Skeletal muscle tissue (tissue), 3 donors: ENCODE measurements at regions not wholly inside any gene's neighbourhood (a gene's known extent, or its start where the extent isn't known, plus 50 kb on each side); places are given as distances from the start of the nearest gene placed in this dataset.

Source experiments
- H3K27ac ChIP-seq: one replicate; pipeline ENCODE4 v1.7.0; 2013; ENCODE audit warnings: mild to moderate bottlenecking, low read depth, low read length, inconsistent platforms
- H3K27me3 ChIP-seq, 3 donors: one replicate each; pipeline ENCODE4 v1.7.0; 2013; ENCODE audit warnings: low read length in 3 of 3; ENCODE audit not compliant: control insufficient read depth in 3 of 3, insufficient read depth in 3 of 3
- H3K36me3 ChIP-seq, 3 donors: one replicate each; pipeline ENCODE4 v1.7.0; 2013; ENCODE audit warnings: low read length in 3 of 3; ENCODE audit not compliant: control insufficient read depth in 3 of 3, insufficient read depth in 3 of 3
- H3K4me1 ChIP-seq, 3 donors: one replicate each; pipeline ENCODE4 v1.7.0; 2013; ENCODE audit warnings: low read length in 3 of 3, mild to moderate bottlenecking in 3 of 3; ENCODE audit not compliant: control insufficient read depth in 3 of 3, insufficient read depth in 3 of 3
- H3K4me3 ChIP-seq, 3 donors: one replicate each; pipeline ENCODE4 v1.7.0; 2013; ENCODE audit warnings: low read length in 3 of 3
- H3K9ac ChIP-seq, 3 donors: one replicate each; pipeline ENCODE4 v1.7.0; 2013; ENCODE audit warnings: low read length in 3 of 3, mild to moderate bottlenecking in 3 of 3, moderate library complexity in 2 of 3, low read depth in 1 of 3
- H3K9me3 ChIP-seq, 3 donors: one replicate each; pipeline ENCODE4 v1.7.0; 2013; ENCODE audit warnings: low read length in 3 of 3; ENCODE audit not compliant: control insufficient read depth in 3 of 3
- donor health status: Osteomylitis.

GRCh38 chr10:3016016-3016415, 51.3 kb upstream of the PFKP start:
- Histone ChIP-seq H3K27ac (no peak overlapping the region), H3K27me3 (peaks cover 6 to 29% (median 14%) of the 10 kb centered on the region in 3 donors), H3K4me3 (no peak overlapping the region), H3K9ac (no peak overlapping the region), H3K36me3 (no peaks in the 10 kb centered on the region), H3K4me1 (no peaks in the 10 kb centered on the region), H3K9me3 (peaks cover 0 to 8% (median 0%) of the 10 kb centered on the region in 3 donors)

DNA sequence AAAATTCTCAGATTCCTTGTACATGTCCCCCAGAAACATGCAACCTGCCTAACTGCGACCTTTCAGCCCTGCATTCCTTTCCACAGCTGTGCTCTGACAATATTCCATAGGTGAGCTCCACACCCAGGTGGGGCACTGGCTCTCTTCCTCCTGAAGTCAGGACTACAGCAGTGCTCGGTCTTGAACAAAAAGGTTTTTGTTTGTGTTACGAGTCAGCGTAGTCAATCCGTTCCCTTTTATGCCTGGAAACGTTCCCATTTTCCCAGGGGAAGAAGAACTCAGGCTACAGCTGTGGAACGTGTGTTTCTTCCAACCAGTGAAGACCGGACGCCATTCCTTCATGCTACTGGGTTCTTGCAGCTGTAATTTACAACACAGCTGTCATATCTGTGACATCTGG, 52.4 kb upstream of the PFKP start:
- Histone ChIP-seq H3K4me3 (no peak overlapping the region), H3K9me3 (peaks cover 0 to 8% (median 0%) of the 10 kb centered on the region in 3 donors), H3K27ac (no peak overlapping the region), H3K9ac (no peak overlapping the region), H3K4me1 (no peaks in the 10 kb centered on the region), H3K36me3 (no peaks in the 10 kb centered on the region), H3K27me3 (peaks cover 6 to 38% (median 20%) of the 10 kb centered on the region in 3 donors)

- H3K9ac ChIP-seq = no peak overlapping the region
- no peaks in the 10 kb centered on the region for H3K36me3 ChIP-seq
- no peaks in the 10 kb centered on the region for H3K4me1 ChIP-seq
- H3K27ac ChIP-seq = no peak overlapping the region
- H3K4me3 ChIP-seq = no peak overlapping the region
- peaks cover 16 to 53% (median 28%) of the 10 kb centered on the region in 3 donors for H3K27me3 ChIP-seq
- peaks cover 0 to 8% (median 0%) of the 10 kb centered on the region in 3 donors for H3K9me3 ChIP-seq
Observed at GRCh38 chr10:3012223-3012622, 55.1 kb upstream of the PFKP start.

GRCh38 chr10:3010816-3011460, 56.4 kb upstream of the PFKP start:
- Histone ChIP-seq H3K36me3 (no peaks in the 10 kb centered on the region), H3K9ac (no peak overlapping the region), H3K4me1 (no peaks in the 10 kb centered on the region), H3K4me3 (no peak overlapping the region), H3K9me3 (peaks cover 0 to 8% (median 0%) of the 10 kb centered on the region in 3 donors), H3K27me3 (peaks cover 22 to 55% (median 30%) of the 10 kb centered on the region in 3 donors), H3K27ac (no peak overlapping the region)

GRCh38 chr10:3010334-3010733, 57.0 kb upstream of the PFKP start:
- no peaks in the 10 kb centered on the region for H3K4me1 ChIP-seq
- H3K27me3 ChIP-seq = peaks cover 22 to 54% (median 30%) of the 10 kb centered on the region in 3 donors
- no peak overlapping the region for H3K9ac ChIP-seq
- H3K27ac ChIP-seq = no peak overlapping the region
- H3K9me3 ChIP-seq = peaks cover 0 to 8% (median 0%) of the 10 kb centered on the region in 3 donors
- no peak overlapping the region for H3K4me3 ChIP-seq
- H3K36me3 ChIP-seq = no peaks in the 10 kb centered on the region

DNA sequence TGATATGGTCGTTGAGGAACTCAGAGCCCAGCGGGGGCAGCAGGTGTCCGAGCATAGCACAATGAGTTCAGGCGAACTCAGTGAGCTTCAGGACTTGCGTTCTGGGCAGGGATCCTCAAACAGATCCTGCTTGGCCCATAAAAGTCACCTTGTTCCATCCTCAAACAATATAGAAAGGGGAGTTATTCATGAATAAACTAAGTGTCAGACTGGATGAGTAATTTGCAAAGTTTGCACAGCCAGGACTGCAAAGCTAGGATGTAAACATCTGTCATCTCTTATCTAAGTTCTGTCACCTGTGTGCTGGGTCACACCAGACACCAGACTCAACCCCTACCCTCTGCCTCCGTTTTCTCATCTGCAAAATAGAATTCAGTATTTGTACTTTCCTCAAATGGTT, 58.0 kb upstream of the PFKP start:
- Histone ChIP-seq H3K4me3 (no peak overlapping the region), H3K27ac (no peak overlapping the region), H3K9me3 (peaks cover 0 to 8% (median 0%) of the 10 kb centered on the region in 3 donors), H3K9ac (no peak overlapping the region), H3K36me3 (no peaks in the 10 kb centered on the region), H3K27me3 (peaks cover 21 to 49% (median 22%) of the 10 kb centered on the region in 3 donors), H3K4me1 (no peaks in the 10 kb centered on the region)

- no peaks in the 10 kb centered on the region for H3K36me3 ChIP-seq
- H3K4me3 ChIP-seq = no peak overlapping the region
- H3K27ac ChIP-seq = no peak overlapping the region
- H3K9ac ChIP-seq = no peak overlapping the region
- no peaks in the 10 kb centered on the region for H3K4me1 ChIP-seq
- H3K9me3 ChIP-seq = peaks cover 0 to 8% (median 0%) of the 10 kb centered on the region in 3 donors
- peaks cover 21 to 45% (median 22%) of the 10 kb centered on the region in 3 donors for H3K27me3 ChIP-seq
Observed at GRCh38 chr10:3008518-3009195, 58.7 kb upstream of the PFKP start.

DNA sequence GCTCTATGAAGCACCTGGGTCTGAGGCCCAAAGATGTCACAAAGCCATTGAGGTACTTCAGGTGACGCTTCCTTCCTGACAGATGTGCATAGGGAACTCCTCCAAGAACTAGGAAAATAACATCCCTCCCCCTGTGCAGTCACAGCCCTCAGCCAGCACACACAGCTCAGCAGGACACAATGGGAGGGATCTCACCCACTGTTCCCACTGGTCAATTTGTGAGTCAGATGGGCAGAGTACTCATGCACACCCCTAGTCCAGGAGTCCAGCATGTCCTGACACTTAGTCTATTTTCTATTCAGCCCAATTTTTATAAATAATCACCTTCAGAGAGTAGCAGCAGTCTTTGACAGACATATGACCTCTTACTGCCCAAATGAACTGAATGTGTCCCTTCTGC, 60.7 kb upstream of the PFKP start:
- no peak overlapping the region for H3K4me3 ChIP-seq
- no peaks in the 10 kb centered on the region for H3K9me3 ChIP-seq
- no peaks in the 10 kb centered on the region for H3K36me3 ChIP-seq
- H3K27ac ChIP-seq = no peak overlapping the region
- H3K4me1 ChIP-seq = no peaks in the 10 kb centered on the region
- H3K9ac ChIP-seq = no peak overlapping the region
- peaks cover 16 to 34% (median 21%) of the 10 kb centered on the region in 3 donors for H3K27me3 ChIP-seq

GRCh38 chr10:3006093-3006492, 61.3 kb upstream of the PFKP start:
- Histone ChIP-seq H3K36me3 (no peaks in the 10 kb centered on the region), H3K4me1 (no peaks in the 10 kb centered on the region), H3K27me3 (peaks cover 16 to 32% (median 21%) of the 10 kb centered on the region in 3 donors)

GRCh38 chr10:3002304-3002703, 65.0 kb upstream of the PFKP start:
- Histone ChIP-seq H3K4me3 (no peak overlapping the region), H3K9ac (no peak overlapping the region), H3K27ac (no peak overlapping the region), H3K9me3 (no peaks in the 10 kb centered on the region), H3K36me3 (no peaks in the 10 kb centered on the region), H3K27me3 (peaks cover 2 to 6% (median 5%) of the 10 kb centered on the region in 3 donors), H3K4me1 (no peaks in the 10 kb centered on the region)

More at GRCh38 chr10:3006093-3006492, 61.3 kb upstream of the PFKP start:
- Histone ChIP-seq H3K4me3 (no peak overlapping the region), H3K27ac (no peak overlapping the region), H3K9me3 (no peaks in the 10 kb centered on the region), H3K9ac (no peak overlapping the region)
